ENCODE measurements at regions not wholly inside any gene's neighbourhood (a gene's known extent, or its start where the extent isn't known, plus 50 kb on each side); places are given as distances from the start of the nearest gene placed in this dataset.

- TF ChIP-seq RAD21 (conservative IDR thresholded peaks at IDR 0.05 in 1 of 2, IDR thresholded peaks at IDR 0.05 in 1 of 2) (no peak), FOSB (CRISPR knock-in tag; IDR thresholded peaks at IDR 0.05) (no peak)
Observed at GRCh38 chr5:155631116-155631515, 617.6 kb downstream of the KIF4B start (continued).

- TF ChIP-seq PHF8 (IDR thresholded peaks at IDR 0.05; ENCODE audit: borderline replicate concordance, low read depth): no peak
- TF ChIP-seq NPAS2 (CRISPR knock-in tag; IDR thresholded peaks at IDR 0.05; ENCODE audit: borderline replicate concordance): no peak
- TF ChIP-seq CEBPB (IDR thresholded peaks at IDR 0.05): no peak
- TF ChIP-seq RAD21 (conservative IDR thresholded peaks at IDR 0.05 in 1 of 2, IDR thresholded peaks at IDR 0.05 in 1 of 2): no peak
- TF ChIP-seq POLR2A (IDR thresholded peaks at IDR 0.05; ENCODE audit: low read length): no peak
- no peak for TF ChIP-seq HES2 (IDR thresholded peaks at IDR 0.05)
- no peak for TF ChIP-seq FOSL2 (IDR thresholded peaks at IDR 0.05)
- TF ChIP-seq FOSL2 (CRISPR knock-in tag; IDR thresholded peaks at IDR 0.05): no peak
- no peak for TF ChIP-seq TFCP2L1 (CRISPR knock-in tag; IDR thresholded peaks at IDR 0.05)
- no peak for TF ChIP-seq BHLHE40 (IDR thresholded peaks at IDR 0.05; ENCODE audit: low read depth, low read length)
- no peak for TF ChIP-seq NR3C1 (IDR thresholded peaks at IDR 0.05)
- TF ChIP-seq HOXA7 (CRISPR knock-in tag; IDR thresholded peaks at IDR 0.05): no peak
- no peak for TF ChIP-seq ZSCAN20 (CRISPR knock-in tag; IDR thresholded peaks at IDR 0.05)
- no peak for TF ChIP-seq EHF (CRISPR knock-in tag; IDR thresholded peaks at IDR 0.05)
- TF ChIP-seq JUN (IDR thresholded peaks at IDR 0.05): no peak
- no peak for TF ChIP-seq EHMT2 (IDR thresholded peaks at IDR 0.05; ENCODE audit: low read depth)
- TF ChIP-seq SMC3 (IDR thresholded peaks at IDR 0.05): no peak
- TF ChIP-seq ZFP36 (IDR thresholded peaks at IDR 0.05; ENCODE audit: borderline replicate concordance, partially characterized antibody): no peak
- no peak for TF ChIP-seq HOXB13 (CRISPR knock-in tag; IDR thresholded peaks at IDR 0.05; ENCODE audit: low read depth)
- Histone ChIP-seq H3K27ac (no peak overlapping the region), H3K4me2 (no peak overlapping the region), H3K4me1 (peaks cover 5% of the 10 kb centered on the region; the same call in 1 of the 3 replicates), H3K4me3 (no peak overlapping the region), H3K9me3 (peaks cover 5% of the 10 kb centered on the region; the same call in 1 of the 3 replicates)
- 65% methylated on average over 3 of the region's 3 CpGs for WGBS (ENCODE audit: missing lambda C conversion rate)
- DNase-seq (ENCODE audit: low read depth in 1 of 2, low spot score in 1 of 2): no peak
- no peak for FAIRE-seq
- ATAC-seq: no peak
- POLR2A ChIA-PET: no interaction called here
- CTCF ChIA-PET: no interaction called here
Observed at GRCh38 chr5:155633338-155633957, 619.9 kb downstream of the KIF4B start.

- H3K4me2 ChIP-seq: no peak overlapping the region
- DNase-seq (ENCODE audit: low read depth in 1 of 2, low spot score in 1 of 2) (no peak), FAIRE-seq (no peak), ATAC-seq (no peak)
- H3K9me3 ChIP-seq: no peaks in the 10 kb centered on the region
- TF ChIP-seq CEBPB (IDR thresholded peaks at IDR 0.05) (no peak), TFCP2L1 (CRISPR knock-in tag; IDR thresholded peaks at IDR 0.05) (no peak), USF2 (IDR thresholded peaks at IDR 0.05) (no peak), RARB (CRISPR knock-in tag; IDR thresholded peaks at IDR 0.05) (no peak), HMGXB4 (CRISPR knock-in tag; IDR thresholded peaks at IDR 0.05; ENCODE audit: borderline replicate concordance) (no peak), JUN (IDR thresholded peaks at IDR 0.05) (no peak), EHF (CRISPR knock-in tag; IDR thresholded peaks at IDR 0.05) (no peak), RCOR1 (IDR thresholded peaks at IDR 0.05; ENCODE audit: low read depth, low read length) (no peak), BCL3 (IDR thresholded peaks at IDR 0.05) (no peak), TP53 (CRISPR knock-in tag; IDR thresholded peaks at IDR 0.05) (no peak), FOSB (CRISPR knock-in tag; IDR thresholded peaks at IDR 0.05) (no peak), ZFP36 (IDR thresholded peaks at IDR 0.05; ENCODE audit: borderline replicate concordance, partially characterized antibody) (no peak), ZC3H11A (IDR thresholded peaks at IDR 0.05) (no peak)
- ChIA-PET CTCF (no interaction called here), POLR2A (no interaction called here)
- no peaks in the 10 kb centered on the region for H3K4me1 ChIP-seq
- WGBS (ENCODE audit: missing lambda C conversion rate): 20% methylated on average over 2 of the region's 2 CpGs
- no peak overlapping the region for H3K4me3 ChIP-seq
- H3K27ac ChIP-seq: no peak overlapping the region
Observed at GRCh38 chr5:155649666-155650065, 636.1 kb downstream of the KIF4B start.

Data from A549 (cell line).